AML-193 (cell line): ENCODE measurements at regions not wholly inside any gene's neighbourhood (a gene's known extent, or its start where the extent isn't known, plus 50 kb on each side); places are given as distances from the start of the nearest gene placed in this dataset.

ENCODE experiments used
- DNase-seq, 2 experiments: peaks; one replicate each; lab custom pipeline; 2025; lab: John Stamatoyannopoulos, UW

DNA sequence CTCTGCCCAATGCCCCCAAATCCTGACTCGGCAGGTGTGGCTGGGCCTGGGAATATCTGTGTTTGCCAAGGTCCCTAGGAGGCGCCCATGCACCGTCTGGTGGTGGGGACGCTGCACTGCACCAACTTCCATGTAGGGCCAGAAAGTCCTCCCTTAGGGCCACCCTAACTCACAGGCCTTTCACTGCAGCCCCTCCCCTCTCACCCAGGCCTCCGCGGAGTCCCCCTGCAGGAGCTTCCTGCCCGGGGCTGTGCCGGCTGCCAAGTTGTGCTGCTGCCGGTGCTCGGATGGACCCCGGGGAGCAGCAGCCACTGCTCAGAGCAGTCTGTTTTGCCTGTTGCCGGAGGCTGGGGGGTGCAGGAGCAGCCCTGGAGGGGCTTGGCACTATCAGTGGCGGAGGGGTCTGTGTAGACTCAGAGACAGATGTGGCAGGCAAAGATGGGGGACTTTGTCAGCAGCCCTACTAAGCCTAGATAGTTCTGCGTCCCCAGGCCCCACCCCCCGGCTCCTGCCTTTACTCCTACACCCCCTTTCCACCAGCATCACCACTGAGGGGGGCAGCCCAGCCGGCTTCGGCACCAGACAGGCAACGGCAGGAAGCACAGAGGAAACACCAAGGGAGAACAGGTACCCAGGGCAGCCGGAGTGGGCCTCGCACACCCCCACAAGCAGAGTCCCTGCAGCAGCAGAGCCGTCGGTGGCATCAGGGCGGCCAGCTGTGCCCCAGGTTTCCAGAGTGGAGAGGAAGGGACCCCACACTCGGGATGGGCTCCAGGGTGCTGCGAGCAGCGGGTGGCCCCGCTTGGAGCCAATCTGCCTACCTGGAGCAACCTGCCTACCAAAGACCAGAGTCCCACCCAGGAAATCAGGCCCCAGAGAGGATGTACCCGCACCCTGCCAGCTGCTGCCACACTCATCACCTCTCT is 124.3 kb downstream of the TRIM29 start:
- DNase-seq, result no peak

DNA sequence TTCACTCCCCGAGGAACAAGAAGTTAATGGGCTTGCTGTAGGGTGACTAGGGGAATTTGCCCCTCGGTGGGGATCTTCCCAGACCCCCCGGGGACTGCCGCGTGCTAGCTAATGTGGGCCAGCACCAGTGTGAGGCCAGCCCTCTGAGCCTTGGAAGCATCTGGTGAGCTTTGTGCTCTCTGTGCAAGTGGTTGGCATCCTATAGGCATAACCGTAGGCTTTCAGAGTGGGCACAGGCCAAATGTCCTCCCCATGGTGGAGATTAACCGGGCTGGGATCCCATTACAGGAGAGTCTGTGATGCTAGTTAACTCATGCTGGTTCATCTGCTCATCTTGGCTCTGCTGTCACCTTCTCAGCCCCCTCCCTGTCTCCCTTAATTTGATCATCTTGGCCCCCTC is 125.7 kb downstream of the TRIM29 start:
- no peak for DNase-seq

DNA sequence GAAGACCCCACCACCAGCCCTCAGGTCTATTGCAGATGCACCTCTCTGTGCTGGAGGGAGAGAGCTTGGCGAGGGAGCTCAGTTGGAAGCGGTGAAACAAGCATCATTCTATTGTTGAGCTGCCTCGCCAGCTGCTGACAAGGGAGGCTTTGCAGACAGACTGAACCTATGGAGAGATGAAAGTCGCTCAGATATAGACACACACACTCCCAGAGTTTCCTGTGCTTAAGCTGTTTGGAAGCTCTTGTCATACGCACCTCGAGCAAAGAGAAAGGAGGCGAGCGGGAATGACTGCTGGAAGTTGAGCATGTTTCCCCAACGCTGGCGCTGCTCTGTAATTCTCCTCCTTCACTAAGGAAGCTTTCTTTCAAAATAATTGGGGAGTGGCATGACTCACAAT is 126.1 kb downstream of the TRIM29 start:
- no peak for DNase-seq

DNA sequence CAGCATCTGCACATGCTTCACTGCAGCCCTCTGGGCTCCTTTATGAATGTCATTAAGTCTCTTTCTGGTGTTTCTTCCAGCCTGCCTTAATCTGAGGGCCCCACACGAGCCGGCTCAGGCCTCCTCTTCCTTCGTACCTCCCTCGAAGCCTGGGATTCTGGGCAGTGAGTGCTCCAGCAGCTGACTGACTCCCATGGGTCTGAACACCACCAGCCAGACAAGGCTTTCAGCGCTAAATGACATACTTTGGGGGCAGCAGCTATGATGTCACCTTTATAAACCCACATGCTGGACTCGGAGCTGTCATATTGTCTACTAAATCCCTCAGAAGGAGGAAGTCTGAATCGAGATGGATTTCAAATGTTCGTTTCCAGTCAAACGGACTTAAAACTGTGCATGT is 127.1 kb downstream of the TRIM29 start:
- DNase-seq, result no peak

DNA sequence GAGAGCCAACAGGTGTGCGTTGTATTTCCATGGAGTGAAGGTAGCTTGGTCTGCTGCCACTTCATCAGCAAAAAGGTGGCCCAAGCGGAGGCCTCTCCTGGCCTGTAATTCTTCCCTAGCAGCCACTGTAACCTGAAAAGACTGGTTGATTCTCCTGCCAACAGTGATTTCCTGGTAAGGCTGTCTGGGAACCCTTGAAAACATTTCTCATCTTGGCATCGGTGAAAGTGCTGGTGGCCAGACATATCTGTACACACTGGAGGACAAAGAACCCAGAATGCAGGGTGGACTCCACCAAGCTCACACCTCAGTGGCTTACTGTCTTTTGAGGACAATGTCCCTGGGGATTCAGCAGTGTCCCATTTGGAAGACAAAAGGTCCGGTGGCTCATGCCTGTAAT is 128.0 kb downstream of the TRIM29 start:
- DNase-seq, result no peak

DNA sequence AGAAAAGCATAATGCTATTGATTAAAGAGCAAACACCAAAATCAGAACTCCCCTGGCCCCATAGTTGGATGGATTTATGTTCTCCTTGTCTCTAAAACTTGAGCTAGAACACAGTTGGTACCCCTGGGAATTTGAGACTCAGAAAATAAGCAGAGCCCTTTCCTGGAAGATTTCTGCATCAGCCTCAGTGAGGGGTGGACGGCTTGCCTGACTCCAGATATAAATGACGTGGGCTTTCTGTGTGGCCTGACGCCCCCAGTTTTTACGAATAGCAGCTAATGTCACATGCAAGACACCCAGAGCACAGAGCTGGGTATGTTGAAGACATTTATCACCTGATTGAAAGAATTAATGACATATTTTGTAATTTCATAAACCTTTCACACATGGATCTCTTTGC is 130.8 kb downstream of the TRIM29 start:
- no peak for DNase-seq

DNA sequence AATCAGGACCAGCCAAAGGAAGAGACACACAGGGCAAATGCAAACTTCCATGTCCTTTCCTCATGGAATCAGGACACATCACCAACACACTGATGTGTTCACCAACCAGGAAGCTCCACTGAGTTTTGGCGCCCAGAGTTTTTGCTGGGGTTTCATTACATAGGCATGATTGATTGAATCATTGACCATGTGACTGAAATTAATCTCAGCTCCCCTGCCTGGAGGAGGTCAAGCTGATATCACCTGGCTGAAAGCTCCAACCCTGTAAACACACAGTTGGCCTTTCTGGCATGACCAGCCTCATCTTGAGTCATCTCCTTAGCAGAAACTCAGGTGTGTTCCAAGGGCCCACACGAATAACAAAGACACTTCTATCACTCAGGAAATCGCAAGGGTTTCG is 133.2 kb downstream of the TRIM29 start:
- no peak for DNase-seq

DNA sequence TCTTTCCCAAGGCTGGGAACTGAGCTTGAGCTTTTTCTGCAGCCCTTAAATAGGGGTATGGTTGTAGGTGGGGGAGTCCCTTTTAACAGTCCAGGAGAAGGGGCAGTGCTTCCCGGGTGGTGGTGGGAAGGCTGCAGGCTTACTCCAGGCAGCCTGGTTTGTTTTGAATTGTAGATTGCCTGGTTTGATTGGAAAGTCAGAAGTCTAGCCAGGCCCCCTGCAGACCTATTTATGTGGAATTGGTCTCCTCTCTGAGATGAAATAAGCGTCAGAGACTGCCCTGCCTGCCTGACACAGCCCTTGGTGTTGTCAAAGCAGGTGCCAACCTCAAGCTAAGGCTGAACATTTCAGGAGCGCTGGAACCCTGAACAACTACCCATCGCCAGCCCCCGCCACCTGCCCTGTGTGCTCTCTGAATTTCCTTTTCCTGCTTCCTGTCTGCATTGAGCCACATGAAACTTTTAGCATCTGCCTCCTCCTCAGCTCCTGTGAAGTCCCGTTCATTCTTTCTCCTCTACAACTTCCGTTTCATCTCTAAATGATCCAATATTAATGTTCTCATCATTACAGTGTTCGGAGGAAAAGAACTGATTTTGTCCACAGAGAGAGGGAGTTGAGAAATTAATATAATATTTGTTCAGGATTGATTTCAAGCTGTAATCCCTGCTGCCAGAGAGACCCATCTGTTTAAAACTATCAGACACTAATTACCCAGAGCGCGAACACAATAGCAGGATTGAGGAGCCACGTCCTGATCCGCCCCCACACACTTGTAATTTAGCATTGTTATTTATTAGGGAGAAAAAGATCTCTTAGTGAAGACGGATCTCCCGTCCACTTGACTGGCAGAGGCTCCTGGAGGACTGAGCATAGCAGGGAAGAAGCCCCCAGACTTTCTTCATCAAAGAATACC is 136.5 kb downstream of the TRIM29 start:
- DNase-seq, result no peak

DNA sequence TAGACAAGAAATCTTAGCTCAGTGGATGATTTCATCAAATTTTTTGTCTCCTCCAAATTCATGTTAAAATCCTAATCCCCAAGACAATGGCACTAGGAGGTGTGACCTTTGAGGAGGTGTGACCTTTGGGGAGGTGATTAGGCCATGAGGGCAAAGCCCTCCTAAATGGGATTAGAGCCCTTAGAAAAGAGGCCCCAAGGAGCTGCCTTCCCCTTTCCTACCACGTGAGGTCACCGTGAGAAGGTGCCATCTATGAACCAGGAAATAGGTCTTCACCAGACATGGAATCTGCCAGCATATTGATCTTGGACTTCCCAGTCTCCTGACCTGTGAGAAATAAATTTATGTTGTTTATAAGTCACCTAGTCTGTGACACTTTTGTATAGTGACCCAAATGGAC is 138.7 kb downstream of the TRIM29 start:
- peak in 1 of 2 experiments; percentile 15 for DNase-seq

DNA sequence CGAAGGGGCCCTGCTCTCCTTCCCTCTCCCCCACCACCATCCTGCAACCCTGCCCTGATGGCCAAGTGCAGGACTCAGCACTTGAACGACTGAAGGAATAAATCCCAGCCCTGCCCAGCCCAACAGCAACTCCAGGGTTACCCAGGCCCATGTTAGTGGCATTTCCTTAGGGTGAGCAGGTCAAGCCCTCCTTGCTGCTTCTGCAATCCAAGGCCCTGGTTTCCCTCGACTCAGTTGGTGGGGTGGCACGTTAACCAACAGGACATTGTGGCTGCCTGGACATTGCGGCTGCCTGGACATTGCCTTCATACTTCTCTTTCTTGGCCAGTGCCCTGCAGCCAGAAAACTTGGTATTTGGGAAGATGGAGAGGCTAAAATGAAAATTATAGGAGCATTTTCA is 141.4 kb downstream of the TRIM29 start:
- DNase-seq, result no peak

DNA sequence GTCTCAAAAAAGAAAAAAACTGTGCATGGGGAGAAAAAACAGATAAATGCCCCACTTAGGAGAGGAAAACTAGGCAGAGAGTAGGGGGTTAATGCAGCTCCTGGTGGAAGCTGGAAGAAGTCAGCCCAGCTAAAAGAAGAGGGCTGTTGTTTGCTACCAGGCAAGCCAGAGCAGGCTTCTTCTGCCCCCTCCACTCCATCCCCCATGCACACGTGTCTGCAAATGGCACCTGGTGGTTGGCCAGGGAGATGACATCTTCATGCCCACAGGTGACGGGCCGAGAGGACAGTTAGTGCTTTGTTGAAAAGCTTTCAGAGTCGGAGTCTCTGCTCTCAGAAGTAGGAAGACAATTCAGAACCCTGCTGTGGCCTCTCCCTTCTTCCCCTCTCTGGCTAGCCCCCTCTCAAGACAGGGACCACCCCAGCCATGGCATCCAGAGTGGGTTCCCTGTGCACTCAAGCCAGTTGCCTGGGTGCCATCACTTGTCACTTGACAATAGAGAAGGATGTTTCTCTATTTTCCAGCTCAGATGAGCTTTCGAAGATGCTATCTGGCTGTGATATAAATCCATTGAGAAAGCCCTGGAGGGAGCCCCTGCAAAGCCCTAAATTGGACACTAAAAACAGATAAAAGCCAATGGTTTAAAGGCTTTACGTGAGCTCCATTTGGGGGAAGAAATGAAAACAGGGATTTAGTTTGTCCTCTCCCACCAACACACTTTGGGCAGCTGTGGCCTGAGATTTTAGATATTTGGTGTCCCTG is 142.0 kb downstream of the TRIM29 start:
- DNase-seq, result no peak

DNA sequence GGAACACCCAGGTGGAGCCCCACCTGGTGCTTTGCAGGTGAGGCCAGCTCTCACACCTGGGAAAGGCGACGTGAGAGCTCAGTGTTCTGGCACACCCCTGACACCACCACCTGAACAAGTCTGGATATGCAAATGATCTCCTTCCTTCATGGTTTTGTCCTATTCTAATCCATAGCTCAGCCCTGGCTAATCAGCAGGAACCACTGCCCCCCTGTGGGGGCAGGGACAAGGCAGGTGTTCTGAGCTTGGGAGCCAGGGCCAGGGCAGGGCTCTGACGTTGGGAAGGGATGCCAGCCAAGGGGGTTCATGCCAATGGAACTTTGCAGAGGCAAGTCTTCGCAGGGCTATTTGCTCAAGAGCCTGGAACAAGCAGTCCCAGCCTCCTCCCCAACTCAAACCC is 144.2 kb downstream of the TRIM29 start:
- DNase-seq, result no peak

DNA sequence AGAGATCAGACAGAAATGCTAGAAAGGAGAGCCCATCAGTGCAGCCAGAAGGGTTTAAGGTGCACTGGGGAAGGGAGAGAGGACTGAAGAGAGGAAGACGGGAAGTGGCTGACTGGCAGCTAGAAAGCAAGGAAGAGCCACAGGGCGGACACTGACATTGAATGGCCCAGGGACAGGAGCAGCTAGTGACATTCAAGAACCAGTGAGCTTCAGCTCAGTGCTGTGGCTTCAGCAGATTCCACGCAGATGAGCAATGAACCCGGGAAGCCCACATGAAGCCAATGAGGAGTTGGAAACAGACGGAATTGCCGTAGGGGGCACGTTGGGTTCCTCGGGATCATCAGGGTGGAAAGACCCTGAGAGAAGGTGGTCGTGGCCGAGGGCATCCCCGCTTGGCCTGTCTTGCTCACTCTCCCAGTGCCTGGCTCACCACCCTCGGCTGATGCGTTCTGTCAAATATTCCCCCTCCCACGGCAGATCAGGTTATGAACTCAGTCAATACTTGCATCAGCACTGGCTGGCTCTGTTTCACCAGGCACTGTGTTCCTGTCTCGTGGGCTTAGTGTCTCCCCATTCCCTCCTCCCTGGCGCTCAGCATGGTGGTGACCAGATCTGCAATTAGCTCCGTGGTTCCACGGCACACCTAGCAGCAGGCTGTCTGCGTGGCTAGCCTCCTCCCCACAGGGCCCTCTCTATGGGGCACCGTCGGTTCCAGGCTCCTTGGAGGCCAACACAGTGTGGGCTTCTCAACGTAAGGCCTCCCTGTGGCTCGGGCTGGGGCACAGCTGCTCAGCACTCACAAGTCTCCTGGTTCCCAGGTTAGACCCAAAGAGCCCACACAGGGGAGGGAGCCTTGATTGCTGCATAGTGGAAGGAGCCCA is 145.5 kb downstream of the TRIM29 start:
- DNase-seq, result no peak

DNA sequence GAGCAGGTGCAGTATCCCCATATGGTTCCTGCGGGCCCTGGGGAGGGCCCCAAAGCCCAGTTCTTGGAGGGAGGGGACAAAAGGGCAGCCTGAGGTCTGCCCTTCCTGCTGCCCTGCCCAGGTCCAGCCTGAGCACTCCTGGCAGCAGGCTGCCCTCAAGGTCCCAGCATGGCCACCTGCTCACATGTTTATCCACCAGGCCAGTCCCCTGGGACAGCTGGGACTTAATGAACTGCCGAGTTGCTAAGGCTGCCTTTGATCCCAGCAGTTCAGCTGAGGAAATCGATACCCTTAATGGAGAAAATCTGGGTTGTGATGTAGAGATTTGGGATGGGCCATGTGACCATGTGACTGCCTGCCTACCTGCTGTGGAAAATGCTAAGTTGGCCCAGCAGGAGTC is 146.2 kb downstream of the TRIM29 start:
- no peak for DNase-seq

DNA sequence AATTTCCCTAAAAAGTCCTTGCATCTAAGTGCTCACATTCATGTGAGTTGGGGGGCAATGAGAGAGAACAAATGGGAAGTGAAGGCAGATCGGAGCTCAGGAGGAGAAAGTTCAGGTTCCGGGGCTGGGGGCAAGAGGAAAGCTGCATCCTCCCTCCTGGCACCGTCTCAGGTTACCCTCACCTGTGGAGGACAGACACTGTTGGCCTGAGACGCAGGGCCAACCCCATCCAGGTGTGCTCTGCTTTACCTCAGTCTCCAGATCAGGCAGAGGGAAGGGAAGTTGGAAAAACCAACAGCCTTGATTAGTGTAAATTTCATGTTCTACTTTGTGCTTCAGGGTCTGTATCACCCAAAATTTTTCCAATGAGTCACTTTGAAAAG is 146.9 kb downstream of the TRIM29 start:
- no peak for DNase-seq

DNA sequence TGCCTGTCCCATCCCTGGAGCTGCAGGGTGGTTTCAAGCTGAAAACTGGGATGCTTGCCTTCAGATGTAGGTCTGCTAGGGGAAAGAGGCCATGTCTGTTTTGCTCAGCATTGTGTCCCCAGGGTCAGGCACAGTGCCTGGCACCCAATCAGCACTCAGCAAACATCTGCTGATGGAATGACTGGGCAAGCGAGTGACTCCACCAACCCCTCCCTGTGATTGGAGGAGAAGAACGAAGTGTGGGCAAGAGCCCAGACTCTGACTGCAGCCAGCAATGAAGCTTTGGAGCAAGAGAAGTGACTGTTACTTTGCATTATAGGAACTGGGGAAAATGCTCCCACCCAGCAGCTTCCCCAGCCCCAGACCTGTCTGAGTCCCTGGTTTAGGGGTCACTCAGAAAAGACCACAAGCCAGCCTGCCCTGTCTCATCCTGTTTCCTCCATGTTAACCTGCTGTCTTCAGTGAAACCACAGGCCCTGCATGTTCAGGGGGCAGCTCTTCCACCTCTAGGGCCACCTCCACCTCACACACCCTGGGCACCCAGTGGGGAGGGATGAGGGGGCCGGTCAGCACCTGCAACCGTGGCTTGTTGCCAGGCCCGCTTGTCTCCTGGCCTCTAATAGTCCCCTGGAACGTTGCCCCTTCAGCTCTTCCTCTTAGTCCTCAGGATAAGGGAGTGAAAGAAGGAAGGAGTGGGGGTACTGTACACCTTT is 147.4 kb downstream of the TRIM29 start:
- DNase-seq, result no peak

DNA sequence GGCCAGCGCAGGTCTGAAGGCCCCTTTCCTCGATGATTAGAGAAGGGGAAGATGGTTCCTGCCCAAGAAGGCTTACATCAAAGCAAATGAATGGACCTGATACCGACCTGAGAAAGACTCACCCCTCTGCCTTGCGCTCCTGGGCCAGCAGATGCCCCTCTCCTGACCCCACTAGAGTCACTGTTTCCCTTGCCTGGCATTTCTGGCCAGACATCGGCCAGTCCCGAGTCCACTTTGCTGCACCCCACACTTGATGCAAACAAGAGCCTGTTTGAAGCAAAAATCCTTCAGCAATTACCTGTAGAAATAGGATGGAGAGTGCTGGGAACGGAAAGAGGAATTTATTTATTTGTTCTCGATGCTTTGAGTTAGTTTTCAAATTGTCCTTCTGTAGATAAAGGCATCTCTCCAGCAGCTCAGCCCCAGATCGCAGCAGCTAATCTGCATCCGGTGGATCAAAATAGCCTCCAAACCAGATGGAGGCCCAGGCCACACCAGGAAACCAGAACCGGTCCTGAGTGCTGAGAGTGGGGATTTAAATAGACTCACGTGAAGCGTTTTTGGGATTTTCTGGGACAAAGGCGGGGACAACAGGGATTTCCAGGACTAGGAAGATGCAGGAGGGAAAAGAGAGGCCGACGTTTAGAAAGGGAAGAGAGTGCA is 148.6 kb downstream of the TRIM29 start:
- no peak for DNase-seq

DNA sequence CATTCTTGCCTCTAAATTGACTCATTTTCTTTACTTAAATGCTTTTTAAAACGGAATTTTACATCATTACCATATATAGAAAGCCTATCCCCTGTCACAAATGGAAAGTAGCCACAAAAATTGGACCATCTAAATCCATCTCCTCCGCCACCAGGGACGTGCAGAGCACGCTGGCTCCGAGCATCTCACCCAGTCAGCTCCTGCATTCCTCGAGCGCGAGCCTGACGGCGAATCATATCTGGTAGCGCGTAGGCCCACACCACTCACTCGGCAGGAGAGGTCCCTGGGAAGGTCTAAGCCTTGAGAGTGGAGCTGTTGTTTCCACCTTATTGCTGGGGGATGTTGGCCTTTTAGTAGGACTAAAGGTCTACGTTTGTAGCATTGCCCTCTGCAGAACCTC is 152.4 kb downstream of the TRIM29 start:
- DNase-seq, result no peak

DNA sequence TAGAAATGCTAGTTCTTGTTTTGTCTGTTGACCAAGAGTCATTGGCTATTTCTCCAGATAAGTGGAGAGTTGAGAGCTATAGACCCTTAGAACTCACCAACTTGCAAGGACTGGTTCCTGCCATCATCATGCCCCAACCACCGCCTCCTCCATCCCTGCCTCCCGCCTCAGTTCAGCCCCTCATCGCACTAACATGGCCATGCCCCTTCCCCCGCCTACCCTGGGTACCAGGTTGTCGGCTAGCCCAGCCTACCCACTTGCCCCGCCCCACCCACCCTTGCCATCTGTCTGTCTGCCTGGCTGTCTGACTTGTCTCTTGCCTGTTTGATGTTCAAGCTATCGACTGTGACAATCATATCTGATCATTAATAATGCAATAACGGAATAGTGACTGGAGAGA is 154.1 kb downstream of the TRIM29 start:
- DNase-seq, result no peak

DNA sequence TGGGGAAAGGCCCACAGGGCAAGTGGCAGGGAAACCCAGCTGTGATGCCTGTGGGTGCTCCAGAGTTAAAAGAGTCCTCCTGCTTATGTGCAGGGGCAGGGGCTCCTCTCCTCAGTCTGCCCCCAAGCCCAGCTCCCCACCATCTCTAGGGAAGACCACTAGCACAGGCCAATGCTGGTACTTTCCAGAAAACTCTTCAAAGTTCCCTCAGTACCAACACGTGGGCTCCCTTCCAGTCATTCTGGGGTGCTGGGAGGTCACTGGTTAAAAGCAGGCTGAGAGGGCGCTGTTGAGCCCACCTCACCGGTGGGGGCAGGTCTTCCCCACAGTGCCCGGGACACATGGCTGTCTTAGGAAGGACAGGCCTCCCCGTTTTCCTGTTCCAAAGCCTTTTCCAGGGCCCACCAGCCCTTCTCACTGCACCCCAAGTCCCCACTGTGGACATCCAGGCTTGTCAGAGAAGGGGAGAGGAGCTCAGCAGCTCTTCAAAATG is 154.6 kb downstream of the TRIM29 start:
- DNase-seq, result no peak
